ENCODE measurements at regions not wholly inside any gene's neighbourhood (a gene's known extent, or its start where the extent isn't known, plus 50 kb on each side); places are given as distances from the start of the nearest gene placed in this dataset.

- no peaks in the 10 kb centered on the region for H3K79me2 ChIP-seq (ENCODE audit: low read length)
- H3K4me3 ChIP-seq (ENCODE audit: low read length), result no peak overlapping the region
- DNase-seq, result no peak
- H3K27ac ChIP-seq (ENCODE audit: low read length), result no peak overlapping the region
- no peak overlapping the region for H3K9ac ChIP-seq (ENCODE audit: low read length)
- H3K27me3 ChIP-seq (ENCODE audit: low read length), result no peaks in the 10 kb centered on the region
- no peaks in the 10 kb centered on the region for H3K9me3 ChIP-seq (ENCODE audit: low read length)
- no peaks in the 10 kb centered on the region for H3K9me2 ChIP-seq (replicated peaks; ENCODE audit: insufficient read depth, low read length)
- no peaks in the 10 kb centered on the region for H3K4me1 ChIP-seq (ENCODE audit: low read length)
- H3K4me2 ChIP-seq (ENCODE audit: low read depth, low read length, poor library complexity, severe bottlenecking), result no peak overlapping the region
- no peaks in the 10 kb centered on the region for H4K20me1 ChIP-seq (ENCODE audit: insufficient read depth, low read depth, low read length)
- no peak overlapping the region for H2AFZ ChIP-seq (ENCODE audit: low read length)
- no peaks in the 10 kb centered on the region for H3K36me3 ChIP-seq (ENCODE audit: insufficient read depth, low read length)
Measured at GRCh38 chr1:60891281-60891680, 191.1 kb upstream of the NFIA start.

- Histone ChIP-seq H3K36me3 (ENCODE audit: insufficient read depth, low read length) (no peaks in the 10 kb centered on the region), H3K27ac (ENCODE audit: low read length) (no peak overlapping the region), H2AFZ (ENCODE audit: low read length) (no peak overlapping the region), H3K4me3 (ENCODE audit: low read length) (no peak overlapping the region), H3K27me3 (ENCODE audit: low read length) (no peaks in the 10 kb centered on the region), H3K4me2 (ENCODE audit: low read depth, low read length, poor library complexity, severe bottlenecking) (no peak overlapping the region), H3K9ac (ENCODE audit: low read length) (no peak overlapping the region), H4K20me1 (ENCODE audit: insufficient read depth, low read depth, low read length) (no peaks in the 10 kb centered on the region), H3K4me1 (ENCODE audit: low read length) (no peaks in the 10 kb centered on the region), H3K9me2 (replicated peaks; ENCODE audit: insufficient read depth, low read length) (no peaks in the 10 kb centered on the region), H3K9me3 (ENCODE audit: low read length) (no peaks in the 10 kb centered on the region), H3K79me2 (ENCODE audit: low read length) (no peaks in the 10 kb centered on the region)
- DNase-seq, result no peak
Measured at GRCh38 chr1:60890664-60891063, 191.7 kb upstream of the NFIA start.

DNA sequence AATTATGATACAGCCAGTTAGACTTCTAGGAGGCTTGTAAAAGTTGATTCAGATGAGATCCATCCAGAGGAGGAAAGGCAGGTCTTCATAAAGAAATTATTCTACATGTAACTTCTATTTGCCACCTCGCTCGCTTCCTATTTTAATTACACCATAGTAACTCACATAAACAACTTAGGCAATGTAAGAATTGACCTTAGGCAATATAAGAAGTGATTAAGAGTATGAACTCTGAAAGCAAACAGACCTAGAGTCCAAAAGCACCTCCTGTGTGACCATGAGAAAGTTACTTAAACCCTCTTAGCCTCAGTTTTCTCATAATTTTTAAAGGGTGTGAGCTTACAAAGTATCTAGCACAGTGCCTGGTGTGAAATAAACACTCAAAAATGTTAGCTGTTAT lies 192.7 kb upstream of the NFIA start:
- Histone ChIP-seq H3K4me2 (ENCODE audit: low read depth, low read length, poor library complexity, severe bottlenecking) (no peak overlapping the region), H3K27me3 (ENCODE audit: low read length) (no peaks in the 10 kb centered on the region), H3K9me3 (ENCODE audit: low read length) (no peaks in the 10 kb centered on the region), H3K4me3 (ENCODE audit: low read length) (no peak overlapping the region), H3K36me3 (ENCODE audit: insufficient read depth, low read length) (no peaks in the 10 kb centered on the region), H2AFZ (ENCODE audit: low read length) (no peak overlapping the region), H3K27ac (ENCODE audit: low read length) (no peak overlapping the region), H3K9me2 (replicated peaks; ENCODE audit: insufficient read depth, low read length) (no peaks in the 10 kb centered on the region), H3K79me2 (ENCODE audit: low read length) (no peaks in the 10 kb centered on the region), H3K9ac (ENCODE audit: low read length) (no peak overlapping the region), H3K4me1 (ENCODE audit: low read length) (no peaks in the 10 kb centered on the region), H4K20me1 (ENCODE audit: insufficient read depth, low read depth, low read length) (no peaks in the 10 kb centered on the region)
- DNase-seq, result no peak

- Histone ChIP-seq H3K27me3 (ENCODE audit: low read length) (no peaks in the 10 kb centered on the region), H4K20me1 (ENCODE audit: insufficient read depth, low read depth, low read length) (no peaks in the 10 kb centered on the region), H3K36me3 (ENCODE audit: insufficient read depth, low read length) (no peaks in the 10 kb centered on the region), H3K79me2 (ENCODE audit: low read length) (no peaks in the 10 kb centered on the region), H3K4me2 (ENCODE audit: low read depth, low read length, poor library complexity, severe bottlenecking) (no peak overlapping the region), H3K9me2 (replicated peaks; ENCODE audit: insufficient read depth, low read length) (no peaks in the 10 kb centered on the region), H3K9ac (ENCODE audit: low read length) (no peak overlapping the region), H3K9me3 (ENCODE audit: low read length) (no peaks in the 10 kb centered on the region), H2AFZ (ENCODE audit: low read length) (no peak overlapping the region), H3K4me1 (ENCODE audit: low read length) (no peaks in the 10 kb centered on the region), H3K27ac (ENCODE audit: low read length) (no peak overlapping the region), H3K4me3 (ENCODE audit: low read length) (no peak overlapping the region)
- DNase-seq, result no peak
Measured at GRCh38 chr1:60888126-60888525, 194.2 kb upstream of the NFIA start.

DNA sequence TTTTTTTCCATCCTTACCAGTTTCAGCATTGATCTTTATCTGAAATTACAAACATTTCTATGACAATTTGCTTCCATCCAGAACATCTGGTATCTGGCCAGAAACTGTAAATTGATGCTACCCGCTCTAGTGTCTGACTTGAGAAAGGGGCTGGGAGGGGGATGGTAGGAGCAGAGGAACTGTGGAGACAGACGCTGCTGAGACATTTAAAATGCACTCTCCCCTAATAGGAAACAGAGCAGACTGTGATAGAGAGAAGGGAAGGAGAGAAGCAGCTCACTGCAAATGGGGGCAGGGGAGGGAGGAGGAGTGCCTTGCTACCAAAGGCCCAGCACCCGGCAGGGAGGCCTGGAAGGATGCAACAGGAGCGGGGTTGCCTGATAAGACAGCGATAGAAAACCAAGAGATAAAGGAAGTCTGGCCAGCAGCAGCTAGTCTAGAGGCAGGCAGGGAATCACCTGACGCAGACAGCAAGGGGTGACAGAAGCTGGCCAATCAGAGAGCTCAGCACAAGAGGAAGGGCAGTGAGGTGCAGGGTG lies 195.5 kb upstream of the NFIA start:
- Histone ChIP-seq H4K20me1 (ENCODE audit: insufficient read depth, low read depth, low read length) (no peaks in the 10 kb centered on the region), H3K27ac (ENCODE audit: low read length) (no peak overlapping the region), H3K4me1 (ENCODE audit: low read length) (no peaks in the 10 kb centered on the region), H3K9me2 (replicated peaks; ENCODE audit: insufficient read depth, low read length) (no peaks in the 10 kb centered on the region), H3K27me3 (ENCODE audit: low read length) (no peaks in the 10 kb centered on the region), H3K79me2 (ENCODE audit: low read length) (no peaks in the 10 kb centered on the region), H3K4me2 (ENCODE audit: low read depth, low read length, poor library complexity, severe bottlenecking) (no peak overlapping the region), H3K4me3 (ENCODE audit: low read length) (no peak overlapping the region), H3K9ac (ENCODE audit: low read length) (no peak overlapping the region), H2AFZ (ENCODE audit: low read length) (no peak overlapping the region), H3K36me3 (ENCODE audit: insufficient read depth, low read length) (no peaks in the 10 kb centered on the region), H3K9me3 (ENCODE audit: low read length) (no peaks in the 10 kb centered on the region)
- no peak for DNase-seq

DNA sequence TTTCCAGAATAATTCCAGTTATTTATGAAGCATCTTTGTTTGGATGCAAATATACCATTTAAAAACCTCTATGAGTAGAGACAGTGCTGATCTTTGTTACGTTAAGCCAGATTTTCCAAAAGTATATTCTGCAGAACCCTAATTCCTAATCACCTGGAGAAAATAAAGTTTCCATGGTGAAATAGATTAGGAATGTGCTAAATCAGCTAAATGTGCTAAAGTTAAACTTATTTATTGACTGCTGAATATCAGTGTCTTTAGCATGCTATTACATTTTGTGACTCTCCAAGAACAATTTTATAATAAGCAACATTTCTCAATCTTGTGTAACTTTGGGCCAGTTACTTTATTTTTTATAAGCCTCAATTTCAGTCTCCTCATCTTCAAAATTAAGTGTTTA lies 196.3 kb upstream of the NFIA start:
- Histone ChIP-seq H3K4me3 (ENCODE audit: low read length) (no peak overlapping the region), H3K9me3 (ENCODE audit: low read length) (no peaks in the 10 kb centered on the region), H3K27me3 (ENCODE audit: low read length) (no peaks in the 10 kb centered on the region), H2AFZ (ENCODE audit: low read length) (no peak overlapping the region), H3K4me2 (ENCODE audit: low read depth, low read length, poor library complexity, severe bottlenecking) (no peak overlapping the region), H3K27ac (ENCODE audit: low read length) (no peak overlapping the region), H3K4me1 (ENCODE audit: low read length) (no peaks in the 10 kb centered on the region), H3K9ac (ENCODE audit: low read length) (no peak overlapping the region), H4K20me1 (ENCODE audit: insufficient read depth, low read depth, low read length) (no peaks in the 10 kb centered on the region), H3K79me2 (ENCODE audit: low read length) (no peaks in the 10 kb centered on the region), H3K9me2 (replicated peaks; ENCODE audit: insufficient read depth, low read length) (no peaks in the 10 kb centered on the region), H3K36me3 (ENCODE audit: insufficient read depth, low read length) (no peaks in the 10 kb centered on the region)
- DNase-seq, result no peak

DNA sequence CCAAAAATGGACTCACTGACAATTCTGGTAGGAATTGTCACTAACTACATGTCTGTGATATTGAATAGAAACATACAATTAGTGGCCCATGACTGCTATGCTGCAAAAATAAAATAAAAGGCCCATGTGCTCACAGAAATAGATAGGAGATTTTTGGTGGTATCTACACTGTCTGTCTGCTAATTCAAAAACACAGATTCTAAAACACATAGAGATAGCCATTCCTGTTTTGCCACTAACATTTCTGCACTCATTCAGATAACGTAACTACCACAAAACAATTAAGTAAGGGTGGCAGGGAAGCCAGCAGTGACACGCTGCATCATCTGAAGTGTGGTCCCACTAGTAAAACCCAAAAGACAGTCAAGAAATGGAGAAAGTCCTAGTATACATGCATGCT lies 202.2 kb upstream of the NFIA start:
- Histone ChIP-seq H3K79me2 (ENCODE audit: low read length) (no peaks in the 10 kb centered on the region), H3K9ac (ENCODE audit: low read length) (no peak overlapping the region), H2AFZ (ENCODE audit: low read length) (no peak overlapping the region), H4K20me1 (ENCODE audit: insufficient read depth, low read depth, low read length) (no peaks in the 10 kb centered on the region), H3K4me1 (ENCODE audit: low read length) (no peaks in the 10 kb centered on the region), H3K9me3 (ENCODE audit: low read length) (no peaks in the 10 kb centered on the region), H3K36me3 (ENCODE audit: insufficient read depth, low read length) (no peaks in the 10 kb centered on the region), H3K9me2 (replicated peaks; ENCODE audit: insufficient read depth, low read length) (no peaks in the 10 kb centered on the region), H3K27me3 (ENCODE audit: low read length) (no peaks in the 10 kb centered on the region), H3K4me3 (ENCODE audit: low read length) (no peak overlapping the region), H3K27ac (ENCODE audit: low read length) (no peak overlapping the region), H3K4me2 (ENCODE audit: low read depth, low read length, poor library complexity, severe bottlenecking) (no peak overlapping the region)
- no peak for DNase-seq

DNA sequence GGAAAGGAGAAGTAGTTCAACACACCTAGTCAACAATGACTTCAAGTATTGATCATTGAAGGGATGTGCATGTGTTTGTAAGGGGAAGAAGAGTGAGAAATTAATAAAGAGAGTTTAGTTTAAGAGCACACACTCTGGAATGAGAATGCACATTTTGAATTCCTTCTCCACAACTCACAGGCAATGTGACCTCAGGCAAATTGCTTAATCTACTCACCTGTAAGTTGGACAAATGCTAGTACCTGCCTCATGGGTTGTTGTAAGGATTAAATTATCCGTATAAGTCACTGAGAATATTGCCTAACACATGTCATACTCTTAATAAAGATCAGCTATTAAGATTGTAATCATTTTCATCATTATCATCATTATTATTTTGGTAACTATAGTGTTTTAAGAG lies 204.0 kb upstream of the NFIA start:
- H3K79me2 ChIP-seq (ENCODE audit: low read length), result no peaks in the 10 kb centered on the region
- H3K27ac ChIP-seq (ENCODE audit: low read length), result no peak overlapping the region
- no peaks in the 10 kb centered on the region for H3K4me1 ChIP-seq (ENCODE audit: low read length)
- no peaks in the 10 kb centered on the region for H3K27me3 ChIP-seq (ENCODE audit: low read length)
- H3K4me3 ChIP-seq (ENCODE audit: low read length), result no peak overlapping the region
- H2AFZ ChIP-seq (ENCODE audit: low read length), result no peak overlapping the region
- H3K9me2 ChIP-seq (replicated peaks; ENCODE audit: insufficient read depth, low read length), result no peaks in the 10 kb centered on the region
- no peaks in the 10 kb centered on the region for H3K36me3 ChIP-seq (ENCODE audit: insufficient read depth, low read length)
- H3K4me2 ChIP-seq (ENCODE audit: low read depth, low read length, poor library complexity, severe bottlenecking), result no peak overlapping the region
- no peaks in the 10 kb centered on the region for H4K20me1 ChIP-seq (ENCODE audit: insufficient read depth, low read depth, low read length)
- DNase-seq, result no peak
- no peak overlapping the region for H3K9ac ChIP-seq (ENCODE audit: low read length)
- H3K9me3 ChIP-seq (ENCODE audit: low read length), result no peaks in the 10 kb centered on the region

- no peaks in the 10 kb centered on the region for H3K36me3 ChIP-seq (ENCODE audit: insufficient read depth, low read length)
- H3K79me2 ChIP-seq (ENCODE audit: low read length), result no peaks in the 10 kb centered on the region
- H3K4me3 ChIP-seq (ENCODE audit: low read length), result no peak overlapping the region
- no peaks in the 10 kb centered on the region for H4K20me1 ChIP-seq (ENCODE audit: insufficient read depth, low read depth, low read length)
- H3K4me1 ChIP-seq (ENCODE audit: low read length), result no peaks in the 10 kb centered on the region
- H2AFZ ChIP-seq (ENCODE audit: low read length), result no peak overlapping the region
- H3K4me2 ChIP-seq (ENCODE audit: low read depth, low read length, poor library complexity, severe bottlenecking), result no peak overlapping the region
- H3K9me3 ChIP-seq (ENCODE audit: low read length), result no peaks in the 10 kb centered on the region
- no peak for DNase-seq
- H3K27me3 ChIP-seq (ENCODE audit: low read length), result no peaks in the 10 kb centered on the region
- no peaks in the 10 kb centered on the region for H3K9me2 ChIP-seq (replicated peaks; ENCODE audit: insufficient read depth, low read length)
- H3K9ac ChIP-seq (ENCODE audit: low read length), result no peak overlapping the region
- H3K27ac ChIP-seq (ENCODE audit: low read length), result no peak overlapping the region
Measured at GRCh38 chr1:60877376-60877775, 205.0 kb upstream of the NFIA start.

Data from Karpas-422 (cell line).